Lung (tissue), 11 donors: ENCODE measurements at regions not wholly inside any gene's neighbourhood (a gene's known extent, or its start where the extent isn't known, plus 50 kb on each side); places are given as distances from the start of the nearest gene placed in this dataset.

Source experiments
- ATAC-seq: fragments of 200-7000 bp; cut with Tn5 transposase; one replicate; pipeline ENCODE4 v1.9.1; 2020; ENCODE audit warnings: moderate number of reproducible peaks; ENCODE audit not compliant: insufficient read depth, low FRiP score
- DNase-seq, 3 donors: peaks; one replicate each; pipeline ENCODE4 v3.0.0-alpha.2; 2013 to 2017
- H3K27ac ChIP-seq, 2 donors: one replicate each; pipeline ENCODE4 v1.5.1; 2013; ENCODE audit warnings: mild to moderate bottlenecking in 2 of 2, moderate library complexity in 2 of 2, control low read depth in 1 of 2, inconsistent platforms in 1 of 2, low read depth in 1 of 2, low read length in 1 of 2
- H3K27me3 ChIP-seq, 3 donors: one replicate each; pipeline ENCODE4 v1.5.1; 2013; ENCODE audit warnings: low read length in 2 of 3; ENCODE audit not compliant: control insufficient read depth in 3 of 3, insufficient read depth in 3 of 3
- H3K36me3 ChIP-seq, 4 donors: one replicate each; pipeline ENCODE4 v1.5.1; 2013; ENCODE audit warnings: low read length in 4 of 4, mild to moderate bottlenecking in 1 of 4, moderate library complexity in 1 of 4; ENCODE audit not compliant: control insufficient read depth in 4 of 4, insufficient read depth in 4 of 4
- H3K4me1 ChIP-seq, 5 donors: one replicate each; pipeline ENCODE4 v1.5.1; 2013; ENCODE audit warnings: low read length in 5 of 5, mild to moderate bottlenecking in 2 of 5, moderate library complexity in 1 of 5; ENCODE audit not compliant: control insufficient read depth in 5 of 5, insufficient read depth in 5 of 5
- H3K4me3 ChIP-seq: one replicate; pipeline ENCODE4 v1.5.1; 2013; ENCODE audit warnings: mild to moderate bottlenecking, control low read depth, moderate library complexity
- H3K9ac ChIP-seq, 2 donors: one replicate each; pipeline ENCODE4 v1.5.1; 2013; ENCODE audit warnings: low read length in 2 of 2, control low read depth in 1 of 2; ENCODE audit not compliant: insufficient read depth in 1 of 2
- H3K9me3 ChIP-seq, 4 donors: one replicate each; pipeline ENCODE4 v1.5.1; 2013; ENCODE audit warnings: low read length in 3 of 4, mild to moderate bottlenecking in 1 of 4, moderate library complexity in 1 of 4; ENCODE audit not compliant: control insufficient read depth in 4 of 4, insufficient read depth in 3 of 4
- CTCF ChIP-seq: IDR thresholded peaks from 2 replicates; pipeline ENCODE4 v1.5.1; 2012; ENCODE audit warnings: mild to moderate bottlenecking; ENCODE audit errors: control extremely low read depth, extremely low read depth
- WGBS, 2 donors: extraction: QIAGEN DNeasy Blood & Tissue Kit; methylation state at CpG; one replicate each; pipeline ENCODE4 v1.1.7; 2013; 5-methylcytosine and 5-hydroxymethylcytosine counted together
- donor health status: control.
- donor health status: control.
- donor health status: Bipolar disorder and iron deficiency.
- donor health status: healthy.
- donor health status: DM: yes; HTN: yes; CAD: no.

- TF ChIP-seq CTCF = no peak
- ATAC-seq (no peak), DNase-seq (no peak)
- H3K9me3 ChIP-seq = peaks cover 0 to 3% (median 0%) of the 10 kb centered on the region in 4 donors
- H3K36me3 ChIP-seq = no peaks in the 10 kb centered on the region
- no peak overlapping the region for H3K9ac ChIP-seq
- no peak overlapping the region for H3K4me3 ChIP-seq
- no peaks in the 10 kb centered on the region for H3K4me1 ChIP-seq
- 91% methylated on average over 7 of the region's 7 CpGs for WGBS, 2 donors
- no peak overlapping the region for H3K27ac ChIP-seq
- H3K27me3 ChIP-seq = peaks cover 0 to 2% (median 0%) of the 10 kb centered on the region in 3 donors
Observed at GRCh38 chr10:117632406-117632805, 89.9 kb downstream of the EMX2 start.

- Histone ChIP-seq H3K27ac (no peak overlapping the region), H3K4me3 (no peak overlapping the region), H3K9me3 (peaks cover 0 to 3% (median 0%) of the 10 kb centered on the region in 4 donors), H3K9ac (no peak overlapping the region), H3K36me3 (no peaks in the 10 kb centered on the region), H3K27me3 (peaks cover 0 to 2% (median 0%) of the 10 kb centered on the region in 3 donors), H3K4me1 (no peaks in the 10 kb centered on the region)
- ATAC-seq = no peak
- DNase-seq = no peak
- no peak for TF ChIP-seq CTCF
- 80 to 92% methylated on average over 4 of the region's 4 CpGs for WGBS, 2 donors
Observed at GRCh38 chr10:117635826-117636225, 93.3 kb downstream of the EMX2 start.

- Histone ChIP-seq H3K36me3 (no peaks in the 10 kb centered on the region), H3K4me1 (no peaks in the 10 kb centered on the region), H3K9ac (no peak overlapping the region), H3K9me3 (no peaks in the 10 kb centered on the region), H3K27me3 (peaks cover 0 to 2% (median 0%) of the 10 kb centered on the region in 3 donors), H3K27ac (no peak overlapping the region), H3K4me3 (no peak overlapping the region)
- no peak for DNase-seq
- no peak for ATAC-seq
- 67 to 96% methylated on average over 2 of the region's 2 CpGs for WGBS, 2 donors
- no peak for TF ChIP-seq CTCF
Observed at GRCh38 chr10:117638200-117638599, 95.7 kb downstream of the EMX2 start.

- ATAC-seq (no peak), DNase-seq (no peak)
- H3K27me3 ChIP-seq = peaks cover 0 to 2% (median 0%) of the 10 kb centered on the region in 3 donors
- no peaks in the 10 kb centered on the region for H3K4me1 ChIP-seq
- no peak overlapping the region for H3K4me3 ChIP-seq
- H3K9me3 ChIP-seq = no peaks in the 10 kb centered on the region
- no peak overlapping the region for H3K9ac ChIP-seq
- no peaks in the 10 kb centered on the region for H3K36me3 ChIP-seq
- WGBS, 2 donors = 78 to 82% methylated on average over 1 of the region's 1 CpG
- no peak for TF ChIP-seq CTCF
- no peak overlapping the region for H3K27ac ChIP-seq
Observed at GRCh38 chr10:117638664-117639200, 96.2 kb downstream of the EMX2 start.
